ENCODE measurements at regions not wholly inside any gene's neighbourhood (a gene's known extent, or its start where the extent isn't known, plus 50 kb on each side); places are given as distances from the start of the nearest gene placed in this dataset.

DNA sequence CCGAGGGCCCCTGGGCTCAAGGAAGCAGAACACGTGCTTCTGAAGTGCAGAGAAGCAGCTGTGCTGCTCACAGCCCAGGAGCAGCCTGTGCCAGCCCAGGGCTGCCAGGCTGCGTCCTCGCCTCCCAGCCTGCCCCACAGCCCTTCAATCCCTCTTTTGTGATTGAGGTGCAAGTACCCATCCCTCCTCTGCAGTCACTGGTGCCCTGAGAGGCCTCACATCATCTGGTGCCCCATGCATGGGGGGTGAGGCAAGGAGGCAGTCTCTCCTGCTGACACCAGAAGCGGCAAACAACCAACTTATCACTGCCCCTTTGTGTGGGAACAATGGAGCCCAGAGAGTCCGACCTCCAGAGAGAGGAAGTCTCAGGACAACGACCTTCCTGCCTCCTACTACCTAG is 49.8 kb upstream of the FGFR2 start:
- Histone ChIP-seq H3K9ac (ENCODE audit: low read depth in 1 of 2, low read length in 2 of 2) (no peak overlapping the region), H3K27me3 (ENCODE audit: control insufficient read depth in 2 of 2, insufficient read depth in 2 of 2, low read length in 2 of 2) (peaks cover 0 to 4% of the 10 kb centered on the region in 2 donors), H3K4me1 (ENCODE audit: control insufficient read depth in 2 of 2, insufficient read depth in 2 of 2, low read length in 2 of 2) (no peaks in the 10 kb centered on the region), H3K4me3 (ENCODE audit: low read length in 2 of 2) (no peak overlapping the region), H3K9me3 (ENCODE audit: control insufficient read depth in 2 of 2, low read length in 2 of 2) (no peaks in the 10 kb centered on the region), H3K27ac (ENCODE audit: low read depth in 2 of 2, low read length in 2 of 2) (no peak overlapping the region), H3K36me3 (ENCODE audit: control insufficient read depth in 2 of 2, insufficient read depth in 2 of 2, low read length in 2 of 2) (no peaks in the 10 kb centered on the region)

Measured in mucosa of rectum (tissue), 2 donors.